ENCODE measurements at regions not wholly inside any gene's neighbourhood (a gene's known extent, or its start where the extent isn't known, plus 50 kb on each side); places are given as distances from the start of the nearest gene placed in this dataset.

GRCh38 chr3:21876782-21877181, 125.8 kb upstream of the ZNF385D start:
- TF ChIP-seq CTCF (IDR thresholded peaks at IDR 0.05 in 2 of 3, conservative IDR thresholded peaks at IDR 0.05 in 1 of 3; ENCODE audit: borderline replicate concordance in 1 of 3, insufficient read depth in 1 of 3, low read depth in 2 of 3, low read length in 2 of 3), result no peak
- no peak for TF ChIP-seq REST (IDR thresholded peaks at IDR 0.05; ENCODE audit: low read depth)
- TF ChIP-seq SRF (IDR thresholded peaks at IDR 0.05; ENCODE audit: low read depth), result no peak
- no peak for TF ChIP-seq RAD21 (IDR thresholded peaks at IDR 0.05; ENCODE audit: low read depth)
- no peak for TF ChIP-seq EZH2 (IDR thresholded peaks at IDR 0.05)
- no peak for TF ChIP-seq POLR2A (IDR thresholded peaks at IDR 0.05; ENCODE audit: borderline replicate concordance, extremely low read depth, insufficient read depth, insufficient read length)
